ENCODE measurements at regions not wholly inside any gene's neighbourhood (a gene's known extent, or its start where the extent isn't known, plus 50 kb on each side); places are given as distances from the start of the nearest gene placed in this dataset.

- FAIRE-seq, result no peak
- Histone ChIP-seq H3K27me3 (ENCODE audit: control insufficient read depth, insufficient read depth, low read length) (no peaks in the 10 kb centered on the region), H3K4me3 (ENCODE audit: low read depth, low read length) (no peak overlapping the region), H3K36me3 (ENCODE audit: control insufficient read depth, insufficient read depth, low read length) (no peaks in the 10 kb centered on the region)
- TF ChIP-seq CTCF (IDR thresholded peaks at IDR 0.05; ENCODE audit: insufficient read depth, low read length, severe bottlenecking), result no peak
- DNase-seq (ENCODE audit: low read depth), result no peak
Measured at GRCh38 chr12:91316161-91316906, 133.7 kb upstream of the DCN start.

- FAIRE-seq, result no peak
- DNase-seq (ENCODE audit: low read depth), result no peak
- TF ChIP-seq CTCF (IDR thresholded peaks at IDR 0.05; ENCODE audit: insufficient read depth, low read length, severe bottlenecking), result no peak
Measured at GRCh38 chr12:91311081-91311480, 128.5 kb upstream of the DCN start.

GRCh38 chr12:91309450-91309849 is 126.8 kb upstream of the DCN start:
- Histone ChIP-seq H3K27me3 (ENCODE audit: control insufficient read depth, insufficient read depth, low read length) (no peaks in the 10 kb centered on the region), H3K4me3 (ENCODE audit: low read depth, low read length) (no peak overlapping the region), H3K36me3 (ENCODE audit: control insufficient read depth, insufficient read depth, low read length) (no peaks in the 10 kb centered on the region)
- TF ChIP-seq CTCF (IDR thresholded peaks at IDR 0.05; ENCODE audit: insufficient read depth, low read length, severe bottlenecking), result no peak
- no peak for FAIRE-seq
- no peak for DNase-seq (ENCODE audit: low read depth)

More at GRCh38 chr12:91311081-91311480, 128.5 kb upstream of the DCN start:
- Histone ChIP-seq H3K4me3 (ENCODE audit: low read depth, low read length) (no peak overlapping the region), H3K36me3 (ENCODE audit: control insufficient read depth, insufficient read depth, low read length) (no peaks in the 10 kb centered on the region), H3K27me3 (ENCODE audit: control insufficient read depth, insufficient read depth, low read length) (no peaks in the 10 kb centered on the region)

GRCh38 chr12:91307957-91308670 is 125.5 kb upstream of the DCN start:
- FAIRE-seq (no peak), DNase-seq (ENCODE audit: low read depth) (no peak)
- TF ChIP-seq CTCF (IDR thresholded peaks at IDR 0.05; ENCODE audit: insufficient read depth, low read length, severe bottlenecking), result no peak
- Histone ChIP-seq H3K36me3 (ENCODE audit: control insufficient read depth, insufficient read depth, low read length) (no peaks in the 10 kb centered on the region), H3K27me3 (ENCODE audit: control insufficient read depth, insufficient read depth, low read length) (no peaks in the 10 kb centered on the region), H3K4me3 (ENCODE audit: low read depth, low read length) (no peak overlapping the region)

GRCh38 chr12:91290354-91290753 is 107.7 kb upstream of the DCN start:
- no peaks in the 10 kb centered on the region for H3K36me3 ChIP-seq (ENCODE audit: control insufficient read depth, insufficient read depth, low read length)
- no peaks in the 10 kb centered on the region for H3K27me3 ChIP-seq (ENCODE audit: control insufficient read depth, insufficient read depth, low read length)
- no peak for TF ChIP-seq CTCF (IDR thresholded peaks at IDR 0.05; ENCODE audit: insufficient read depth, low read length, severe bottlenecking)
- no peak for FAIRE-seq
- H3K4me3 ChIP-seq (ENCODE audit: low read depth, low read length), result no peak overlapping the region
- no peak for DNase-seq (ENCODE audit: low read depth)

Data from bronchial epithelial cell (primary cell).